Left lung (tissue), 4 donors: ENCODE measurements at regions not wholly inside any gene's neighbourhood (a gene's known extent, or its start where the extent isn't known, plus 50 kb on each side); places are given as distances from the start of the nearest gene placed in this dataset.

Experiments
- ATAC-seq: fragments of 200-7000 bp; cut with Tn5 transposase; one replicate; pipeline ENCODE4 v1.9.1; 2020; ENCODE audit warnings: moderate library complexity
- DNase-seq, 4 donors: peaks; one replicate each; pipeline ENCODE4 v3.0.0-alpha.2; 2013 to 2020
- H3K27ac ChIP-seq, 2 donors: fragments of 200-600 bp; sonication (generic) in 1 of 2; one replicate each; pipeline versions ENCODE4 v1.5.0 to v1.8.0; 2020 to 2021
- H3K27me3 ChIP-seq, 2 donors: fragments of 200-600 bp; sonication (generic) in 1 of 2; one replicate each; pipeline versions ENCODE4 v1.5.0 to v1.8.0; 2020 to 2021
- H3K36me3 ChIP-seq, 2 donors: fragments of 200-600 bp; sonication (generic) in 1 of 2; one replicate each; pipeline versions ENCODE4 v1.5.0 to v1.8.0; 2020 to 2021
- H3K4me1 ChIP-seq, 2 donors: fragments of 200-600 bp; one replicate each; pipeline ENCODE4 v1.8.0; 2021
- H3K4me3 ChIP-seq, 2 donors: fragments of 200-600 bp; sonication (generic) in 1 of 2; one replicate each; pipeline versions ENCODE4 v1.5.0 to v1.8.0; 2020 to 2021; ENCODE audit warnings: mild to moderate bottlenecking in 1 of 2
- H3K9me3 ChIP-seq, 2 donors: fragments of 200-600 bp; sonication (generic) in 1 of 2; one replicate each; pipeline versions ENCODE4 v1.5.0 to v1.8.0; 2020 to 2021
- intact Hi-C, 2 donors: fragments of 100-400 bp; cut with DNase I; formaldehyde crosslinking; loops; one replicate each; pipeline versions ENCODE4 v1.11.2 to v1.14.2; 2022
- TF ChIP-seq, protein P1 (sequence below), 2 donors: fragments of 200-600 bp; sonication (generic) in 1 of 2; IDR thresholded peaks; one replicate each; pipeline versions ENCODE4 v1.5.0 to v1.8.0; 2021; ENCODE audit warnings: antibody characterized with exemption in 2 of 2
- donor health status: DM: no; HTN: yes; CAD: no.
- donor health status: DM: no; HTN: no; CAD: no.

DNA sequence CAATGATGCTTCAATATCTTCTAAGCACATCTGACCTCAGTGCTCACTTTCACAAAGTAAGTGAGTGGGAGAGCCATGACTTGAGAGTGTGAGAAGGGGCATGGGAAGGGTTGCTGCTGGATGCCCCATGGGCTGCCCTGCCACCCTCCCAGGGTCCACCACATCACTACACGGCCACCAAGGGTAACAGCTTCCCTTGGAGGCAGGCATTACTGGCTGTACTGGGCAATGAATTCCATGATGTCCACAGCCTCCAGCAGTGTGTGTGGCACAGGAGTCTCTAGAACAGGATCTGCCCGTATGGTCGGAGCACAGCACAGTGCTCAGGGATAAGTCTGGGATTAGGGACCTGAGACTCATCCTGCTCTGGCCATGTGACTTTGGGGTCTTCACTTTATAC lies 481.0 kb upstream of the MYT1L start:
- Histone ChIP-seq H3K4me3 (no peak overlapping the region), H3K27ac (no peak overlapping the region), H3K4me1 (no peaks in the 10 kb centered on the region), H3K36me3 (no peaks in the 10 kb centered on the region), H3K27me3 (no peaks in the 10 kb centered on the region), H3K9me3 (peaks cover 0 to 35% of the 10 kb centered on the region in 2 donors)
- TF ChIP-seq, protein P1, sequence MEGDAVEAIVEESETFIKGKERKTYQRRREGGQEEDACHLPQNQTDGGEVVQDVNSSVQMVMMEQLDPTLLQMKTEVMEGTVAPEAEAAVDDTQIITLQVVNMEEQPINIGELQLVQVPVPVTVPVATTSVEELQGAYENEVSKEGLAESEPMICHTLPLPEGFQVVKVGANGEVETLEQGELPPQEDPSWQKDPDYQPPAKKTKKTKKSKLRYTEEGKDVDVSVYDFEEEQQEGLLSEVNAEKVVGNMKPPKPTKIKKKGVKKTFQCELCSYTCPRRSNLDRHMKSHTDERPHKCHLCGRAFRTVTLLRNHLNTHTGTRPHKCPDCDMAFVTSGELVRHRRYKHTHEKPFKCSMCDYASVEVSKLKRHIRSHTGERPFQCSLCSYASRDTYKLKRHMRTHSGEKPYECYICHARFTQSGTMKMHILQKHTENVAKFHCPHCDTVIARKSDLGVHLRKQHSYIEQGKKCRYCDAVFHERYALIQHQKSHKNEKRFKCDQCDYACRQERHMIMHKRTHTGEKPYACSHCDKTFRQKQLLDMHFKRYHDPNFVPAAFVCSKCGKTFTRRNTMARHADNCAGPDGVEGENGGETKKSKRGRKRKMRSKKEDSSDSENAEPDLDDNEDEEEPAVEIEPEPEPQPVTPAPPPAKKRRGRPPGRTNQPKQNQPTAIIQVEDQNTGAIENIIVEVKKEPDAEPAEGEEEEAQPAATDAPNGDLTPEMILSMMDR (IDR thresholded peaks at IDR 0.05): no peak
- DNase-seq: no peak
- no peak for ATAC-seq
- intact Hi-C loops: no loop called here

GRCh38 chr2:2810504-2810903 lies 479.4 kb upstream of the MYT1L start:
- Histone ChIP-seq H3K4me1 (no peaks in the 10 kb centered on the region), H3K27me3 (no peaks in the 10 kb centered on the region), H3K4me3 (no peak overlapping the region), H3K36me3 (no peaks in the 10 kb centered on the region), H3K9me3 (peaks cover 0 to 28% of the 10 kb centered on the region in 2 donors), H3K27ac (no peak overlapping the region)
- ATAC-seq: no peak
- DNase-seq: no peak
- TF ChIP-seq, protein P1 (IDR thresholded peaks at IDR 0.05): no peak
- intact Hi-C loops: no loop called here

DNA sequence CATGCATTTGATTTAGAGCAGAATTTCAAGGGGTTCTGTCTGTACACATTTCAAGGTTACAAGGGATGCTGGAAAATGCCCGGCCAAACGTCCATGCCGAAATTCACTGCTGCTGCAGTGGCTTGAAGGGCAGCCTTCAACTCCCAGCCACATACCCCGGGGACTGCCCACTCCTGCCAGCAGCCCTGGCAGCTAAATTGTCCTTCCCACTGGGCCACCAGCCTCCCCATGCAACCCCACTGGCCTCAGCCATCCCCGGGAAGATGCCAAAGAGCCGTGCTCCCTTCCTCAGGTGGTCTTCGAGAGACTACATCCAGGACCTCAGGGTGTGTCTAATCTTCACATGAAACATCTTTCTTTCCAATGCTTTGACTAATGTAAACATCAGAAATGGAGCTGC lies 478.7 kb upstream of the MYT1L start:
- intact Hi-C loops: no loop called here
- H3K27me3 ChIP-seq: no peaks in the 10 kb centered on the region
- no peak for ATAC-seq

DNA sequence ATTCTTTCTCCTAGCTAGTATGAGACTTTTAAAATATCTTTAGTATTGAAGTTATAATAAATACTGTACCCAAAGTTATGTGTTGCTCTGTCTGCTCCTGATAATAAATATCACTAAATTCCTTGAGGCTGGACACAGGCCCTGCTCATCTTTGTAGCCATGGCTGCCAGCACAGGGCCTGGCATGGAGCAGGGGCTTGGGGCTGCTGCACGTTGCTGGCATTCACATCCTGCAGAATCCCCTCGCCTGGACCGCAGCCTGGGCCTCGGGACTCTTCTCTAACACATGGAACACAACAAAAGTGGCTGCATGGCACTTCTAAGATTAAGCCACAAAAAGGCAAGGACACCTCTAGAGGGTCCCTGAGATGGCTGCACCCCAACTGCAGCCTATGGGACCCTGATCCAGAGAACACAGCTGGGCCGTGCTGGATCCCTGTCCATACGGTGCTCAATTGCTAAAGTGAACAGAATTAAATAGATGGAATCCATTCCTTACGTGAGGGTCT lies 477.5 kb upstream of the MYT1L start:
- H3K4me3 ChIP-seq: no peak overlapping the region
- no peak for DNase-seq
- ATAC-seq: no peak
- H3K36me3 ChIP-seq: no peaks in the 10 kb centered on the region
- H3K4me1 ChIP-seq: no peaks in the 10 kb centered on the region
- intact Hi-C loops: no loop called here
- peaks cover 0 to 14% of the 10 kb centered on the region in 2 donors for H3K9me3 ChIP-seq
- TF ChIP-seq, protein P1 (IDR thresholded peaks at IDR 0.05): no peak
- H3K27ac ChIP-seq: no peak overlapping the region
- no peaks in the 10 kb centered on the region for H3K27me3 ChIP-seq

More for the DNA sequence above, 478.7 kb upstream of the MYT1L start:
- H3K9me3 ChIP-seq: peaks cover 0 to 25% of the 10 kb centered on the region in 2 donors
- H3K36me3 ChIP-seq: no peaks in the 10 kb centered on the region
- H3K4me1 ChIP-seq: no peaks in the 10 kb centered on the region
- TF ChIP-seq, protein P1 (IDR thresholded peaks at IDR 0.05): no peak
- no peak for DNase-seq
- no peak overlapping the region for H3K4me3 ChIP-seq
- no peak overlapping the region for H3K27ac ChIP-seq

DNA sequence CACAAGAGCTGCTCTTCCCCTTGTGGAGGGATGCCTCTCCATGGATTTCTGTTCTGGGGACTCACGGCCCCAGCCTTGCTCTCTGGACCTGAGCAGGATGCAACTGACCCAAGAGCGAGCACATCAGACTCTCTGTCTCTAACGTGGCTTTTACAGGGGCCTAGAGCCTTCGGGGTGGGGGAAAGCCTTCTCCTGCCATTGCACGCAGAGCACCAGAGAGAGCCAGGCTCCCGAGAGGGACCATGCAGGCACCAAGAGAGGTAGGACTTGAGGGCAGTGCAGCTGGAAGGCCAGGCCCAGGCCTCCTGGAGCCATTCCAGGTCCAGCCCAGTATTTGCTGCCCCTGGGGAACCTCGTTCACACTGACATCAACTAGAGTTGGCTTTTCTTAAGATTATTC lies 475.6 kb upstream of the MYT1L start:
- no peak overlapping the region for H3K4me3 ChIP-seq
- DNase-seq (no peak), ATAC-seq (no peak)
- peaks cover 0 to 6% of the 10 kb centered on the region in 2 donors for H3K9me3 ChIP-seq
- no peak overlapping the region for H3K27ac ChIP-seq
- TF ChIP-seq, protein P1 (IDR thresholded peaks at IDR 0.05): no peak
- no peaks in the 10 kb centered on the region for H3K36me3 ChIP-seq
- intact Hi-C loops: no loop called here
- no peaks in the 10 kb centered on the region for H3K27me3 ChIP-seq
- H3K4me1 ChIP-seq: no peaks in the 10 kb centered on the region
